Colonic mucosa (tissue), 4 donors: ENCODE measurements at regions not wholly inside any gene's neighbourhood (a gene's known extent, or its start where the extent isn't known, plus 50 kb on each side); places are given as distances from the start of the nearest gene placed in this dataset.

Experiments used
- DNase-seq: peaks from one replicate; pipeline ENCODE4 v3.0.0-alpha.2; 2020
- H3K27ac ChIP-seq: fragments of 200-600 bp; one replicate; pipeline ENCODE4 v1.8.0; 2021
- H3K27me3 ChIP-seq: fragments of 200-600 bp; one replicate; pipeline ENCODE4 v1.8.0; 2021
- H3K36me3 ChIP-seq: fragments of 200-600 bp; one replicate; pipeline ENCODE4 v1.8.0; 2021
- H3K4me1 ChIP-seq: fragments of 200-600 bp; one replicate; pipeline ENCODE4 v1.8.0; 2021; ENCODE audit warnings: mild to moderate bottlenecking
- H3K4me3 ChIP-seq: fragments of 200-600 bp; one replicate; pipeline ENCODE4 v1.8.0; 2021
- H3K9ac ChIP-seq, 2 donors: one replicate each; pipeline ENCODE4 v1.7.0; 2013; ENCODE audit warnings: control low read depth in 2 of 2, low read depth in 2 of 2, low read length in 2 of 2
- H3K9me3 ChIP-seq: fragments of 200-600 bp; one replicate; pipeline ENCODE4 v1.8.0; 2021
- CTCF ChIP-seq: fragments of 200-600 bp; IDR thresholded peaks from one replicate; pipeline ENCODE4 v1.8.0; 2022; ENCODE audit warnings: antibody characterized with exemption, mild to moderate bottlenecking
- intact Hi-C: fragments of 100-400 bp; cut with DNase I; formaldehyde crosslinking; loops from one replicate; pipeline ENCODE4 v1.14.1; 2022
- donor health status: healthy.
- donor health status: DM: no; HTN: no; CAD: no.
- donor health status: DM: no; HTN: no; CAD: no.

DNA sequence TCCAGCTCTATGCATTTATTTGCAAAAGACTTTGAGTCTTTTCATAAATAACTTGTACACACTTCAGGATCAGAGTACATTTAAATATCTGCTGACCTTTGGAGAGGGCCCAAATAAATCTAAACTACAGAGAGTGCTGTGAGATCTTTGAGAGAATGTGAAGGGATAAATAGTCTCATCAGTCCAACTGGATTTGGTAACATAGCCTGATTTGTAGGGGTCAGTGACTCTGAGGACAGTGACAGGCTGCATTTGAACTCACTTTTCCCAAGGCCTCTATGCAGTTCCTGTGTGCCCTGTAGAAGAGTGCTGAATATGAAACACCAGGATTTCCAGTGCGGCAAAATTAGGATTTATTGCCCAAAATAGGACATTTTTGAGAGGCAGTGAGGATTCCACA, 136.2 kb downstream of the ZPLD1 start:
- no peaks in the 10 kb centered on the region for H3K27me3 ChIP-seq
- TF ChIP-seq CTCF = no peak

GRCh38 chr3:102571720-102572384, 137.0 kb downstream of the ZPLD1 start:
- H3K9ac ChIP-seq = no peak overlapping the region
- no peak for TF ChIP-seq CTCF
- H3K4me1 ChIP-seq = no peaks in the 10 kb centered on the region
- intact Hi-C loops = no loop called here
- no peaks in the 10 kb centered on the region for H3K27me3 ChIP-seq
- no peak overlapping the region for H3K4me3 ChIP-seq
- no peaks in the 10 kb centered on the region for H3K9me3 ChIP-seq
- no peaks in the 10 kb centered on the region for H3K36me3 ChIP-seq
- DNase-seq = no peak
- no peak overlapping the region for H3K27ac ChIP-seq

More for the DNA sequence above, 136.2 kb downstream of the ZPLD1 start:
- Histone ChIP-seq H3K9ac (no peak overlapping the region), H3K9me3 (no peaks in the 10 kb centered on the region), H3K36me3 (no peaks in the 10 kb centered on the region), H3K27ac (no peak overlapping the region), H3K4me3 (no peak overlapping the region), H3K4me1 (no peaks in the 10 kb centered on the region)
- intact Hi-C loops = no loop called here
- no peak for DNase-seq

GRCh38 chr3:102573483-102574028, 138.7 kb downstream of the ZPLD1 start:
- DNase-seq = no peak
- Histone ChIP-seq H3K4me1 (no peaks in the 10 kb centered on the region), H3K36me3 (no peaks in the 10 kb centered on the region), H3K9me3 (no peaks in the 10 kb centered on the region), H3K27me3 (no peaks in the 10 kb centered on the region), H3K27ac (no peak overlapping the region), H3K9ac (no peak overlapping the region), H3K4me3 (no peak overlapping the region)
- no peak for TF ChIP-seq CTCF
- intact Hi-C loops = no loop called here

- no peak overlapping the region for H3K27ac ChIP-seq
- no peaks in the 10 kb centered on the region for H3K9me3 ChIP-seq
- H3K4me1 ChIP-seq = no peaks in the 10 kb centered on the region
- H3K36me3 ChIP-seq = no peaks in the 10 kb centered on the region
- intact Hi-C loops = no loop called here
- H3K4me3 ChIP-seq = no peak overlapping the region
- no peaks in the 10 kb centered on the region for H3K27me3 ChIP-seq
- no peak overlapping the region for H3K9ac ChIP-seq
- no peak for DNase-seq
- TF ChIP-seq CTCF = no peak
Measured at GRCh38 chr3:102574355-102574754, 139.5 kb downstream of the ZPLD1 start.

GRCh38 chr3:102576651-102577050, 141.8 kb downstream of the ZPLD1 start:
- no peak overlapping the region for H3K27ac ChIP-seq
- H3K9me3 ChIP-seq = no peaks in the 10 kb centered on the region
- no peak for DNase-seq
- intact Hi-C loops = no loop called here
- no peaks in the 10 kb centered on the region for H3K27me3 ChIP-seq
- H3K4me3 ChIP-seq = no peak overlapping the region
- no peaks in the 10 kb centered on the region for H3K36me3 ChIP-seq
- H3K4me1 ChIP-seq = no peaks in the 10 kb centered on the region
- no peak for TF ChIP-seq CTCF
- H3K9ac ChIP-seq = no peak overlapping the region
